ENCODE measurements at regions not wholly inside any gene's neighbourhood (a gene's known extent, or its start where the extent isn't known, plus 50 kb on each side); places are given as distances from the start of the nearest gene placed in this dataset.

DNA sequence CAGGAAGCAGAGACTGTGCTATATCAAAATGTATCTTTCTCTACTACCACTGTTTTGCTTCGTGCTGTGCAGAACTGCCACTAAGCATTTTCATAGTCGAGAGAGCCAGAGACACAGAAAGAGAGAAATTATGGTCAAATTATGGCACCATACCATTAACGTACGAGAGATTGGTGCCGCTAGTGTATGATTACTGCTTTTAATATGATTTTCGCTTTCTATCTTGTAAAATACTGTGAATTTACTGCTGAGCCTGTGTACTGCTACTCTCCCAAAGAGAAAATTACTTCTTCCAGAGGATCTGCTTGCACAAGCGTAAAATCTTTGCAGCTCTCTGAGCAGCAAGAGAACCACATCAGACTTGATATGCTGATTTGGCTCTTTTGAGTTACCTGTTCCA lies 71.1 kb upstream of the ZNF281 start (continued):
- TF ChIP-seq, protein P1, sequence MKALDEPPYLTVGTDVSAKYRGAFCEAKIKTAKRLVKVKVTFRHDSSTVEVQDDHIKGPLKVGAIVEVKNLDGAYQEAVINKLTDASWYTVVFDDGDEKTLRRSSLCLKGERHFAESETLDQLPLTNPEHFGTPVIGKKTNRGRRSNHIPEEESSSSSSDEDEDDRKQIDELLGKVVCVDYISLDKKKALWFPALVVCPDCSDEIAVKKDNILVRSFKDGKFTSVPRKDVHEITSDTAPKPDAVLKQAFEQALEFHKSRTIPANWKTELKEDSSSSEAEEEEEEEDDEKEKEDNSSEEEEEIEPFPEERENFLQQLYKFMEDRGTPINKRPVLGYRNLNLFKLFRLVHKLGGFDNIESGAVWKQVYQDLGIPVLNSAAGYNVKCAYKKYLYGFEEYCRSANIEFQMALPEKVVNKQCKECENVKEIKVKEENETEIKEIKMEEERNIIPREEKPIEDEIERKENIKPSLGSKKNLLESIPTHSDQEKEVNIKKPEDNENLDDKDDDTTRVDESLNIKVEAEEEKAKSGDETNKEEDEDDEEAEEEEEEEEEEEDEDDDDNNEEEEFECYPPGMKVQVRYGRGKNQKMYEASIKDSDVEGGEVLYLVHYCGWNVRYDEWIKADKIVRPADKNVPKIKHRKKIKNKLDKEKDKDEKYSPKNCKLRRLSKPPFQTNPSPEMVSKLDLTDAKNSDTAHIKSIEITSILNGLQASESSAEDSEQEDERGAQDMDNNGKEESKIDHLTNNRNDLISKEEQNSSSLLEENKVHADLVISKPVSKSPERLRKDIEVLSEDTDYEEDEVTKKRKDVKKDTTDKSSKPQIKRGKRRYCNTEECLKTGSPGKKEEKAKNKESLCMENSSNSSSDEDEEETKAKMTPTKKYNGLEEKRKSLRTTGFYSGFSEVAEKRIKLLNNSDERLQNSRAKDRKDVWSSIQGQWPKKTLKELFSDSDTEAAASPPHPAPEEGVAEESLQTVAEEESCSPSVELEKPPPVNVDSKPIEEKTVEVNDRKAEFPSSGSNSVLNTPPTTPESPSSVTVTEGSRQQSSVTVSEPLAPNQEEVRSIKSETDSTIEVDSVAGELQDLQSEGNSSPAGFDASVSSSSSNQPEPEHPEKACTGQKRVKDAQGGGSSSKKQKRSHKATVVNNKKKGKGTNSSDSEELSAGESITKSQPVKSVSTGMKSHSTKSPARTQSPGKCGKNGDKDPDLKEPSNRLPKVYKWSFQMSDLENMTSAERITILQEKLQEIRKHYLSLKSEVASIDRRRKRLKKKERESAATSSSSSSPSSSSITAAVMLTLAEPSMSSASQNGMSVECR (CRISPR knock-in tag; IDR thresholded peaks at IDR 0.05; ENCODE audit: borderline replicate concordance) = no peak
- TF ChIP-seq, protein P2, sequence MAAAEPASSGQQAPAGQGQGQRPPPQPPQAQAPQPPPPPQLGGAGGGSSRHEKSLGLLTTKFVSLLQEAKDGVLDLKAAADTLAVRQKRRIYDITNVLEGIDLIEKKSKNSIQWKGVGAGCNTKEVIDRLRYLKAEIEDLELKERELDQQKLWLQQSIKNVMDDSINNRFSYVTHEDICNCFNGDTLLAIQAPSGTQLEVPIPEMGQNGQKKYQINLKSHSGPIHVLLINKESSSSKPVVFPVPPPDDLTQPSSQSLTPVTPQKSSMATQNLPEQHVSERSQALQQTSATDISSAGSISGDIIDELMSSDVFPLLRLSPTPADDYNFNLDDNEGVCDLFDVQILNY (CRISPR knock-in tag; IDR thresholded peaks at IDR 0.05) = no peak
- TF ChIP-seq, protein P3, sequence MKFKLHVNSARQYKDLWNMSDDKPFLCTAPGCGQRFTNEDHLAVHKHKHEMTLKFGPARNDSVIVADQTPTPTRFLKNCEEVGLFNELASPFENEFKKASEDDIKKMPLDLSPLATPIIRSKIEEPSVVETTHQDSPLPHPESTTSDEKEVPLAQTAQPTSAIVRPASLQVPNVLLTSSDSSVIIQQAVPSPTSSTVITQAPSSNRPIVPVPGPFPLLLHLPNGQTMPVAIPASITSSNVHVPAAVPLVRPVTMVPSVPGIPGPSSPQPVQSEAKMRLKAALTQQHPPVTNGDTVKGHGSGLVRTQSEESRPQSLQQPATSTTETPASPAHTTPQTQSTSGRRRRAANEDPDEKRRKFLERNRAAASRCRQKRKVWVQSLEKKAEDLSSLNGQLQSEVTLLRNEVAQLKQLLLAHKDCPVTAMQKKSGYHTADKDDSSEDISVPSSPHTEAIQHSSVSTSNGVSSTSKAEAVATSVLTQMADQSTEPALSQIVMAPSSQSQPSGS (CRISPR knock-in tag; IDR thresholded peaks at IDR 0.05; ENCODE audit: borderline replicate concordance, low read depth) = no peak
- TF ChIP-seq, protein P4, sequence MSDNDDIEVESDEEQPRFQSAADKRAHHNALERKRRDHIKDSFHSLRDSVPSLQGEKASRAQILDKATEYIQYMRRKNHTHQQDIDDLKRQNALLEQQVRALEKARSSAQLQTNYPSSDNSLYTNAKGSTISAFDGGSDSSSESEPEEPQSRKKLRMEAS (CRISPR knock-in tag; IDR thresholded peaks at IDR 0.05) = no peak
- TF ChIP-seq, protein P5, sequence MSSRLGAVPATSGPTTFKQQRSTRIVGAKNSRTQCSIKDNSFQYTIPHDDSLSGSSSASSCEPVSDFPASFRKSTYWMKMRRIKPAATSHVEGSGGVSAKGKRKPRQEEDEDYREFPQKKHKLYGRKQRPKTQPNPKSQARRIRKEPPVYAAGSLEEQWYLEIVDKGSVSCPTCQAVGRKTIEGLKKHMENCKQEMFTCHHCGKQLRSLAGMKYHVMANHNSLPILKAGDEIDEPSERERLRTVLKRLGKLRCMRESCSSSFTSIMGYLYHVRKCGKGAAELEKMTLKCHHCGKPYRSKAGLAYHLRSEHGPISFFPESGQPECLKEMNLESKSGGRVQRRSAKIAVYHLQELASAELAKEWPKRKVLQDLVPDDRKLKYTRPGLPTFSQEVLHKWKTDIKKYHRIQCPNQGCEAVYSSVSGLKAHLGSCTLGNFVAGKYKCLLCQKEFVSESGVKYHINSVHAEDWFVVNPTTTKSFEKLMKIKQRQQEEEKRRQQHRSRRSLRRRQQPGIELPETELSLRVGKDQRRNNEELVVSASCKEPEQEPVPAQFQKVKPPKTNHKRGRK (CRISPR knock-in tag; IDR thresholded peaks at IDR 0.05; ENCODE audit: borderline replicate concordance) = no peak
- TF ChIP-seq FOXP1 (CRISPR knock-in tag; IDR thresholded peaks at IDR 0.05; ENCODE audit: borderline replicate concordance) = no peak

DNA sequence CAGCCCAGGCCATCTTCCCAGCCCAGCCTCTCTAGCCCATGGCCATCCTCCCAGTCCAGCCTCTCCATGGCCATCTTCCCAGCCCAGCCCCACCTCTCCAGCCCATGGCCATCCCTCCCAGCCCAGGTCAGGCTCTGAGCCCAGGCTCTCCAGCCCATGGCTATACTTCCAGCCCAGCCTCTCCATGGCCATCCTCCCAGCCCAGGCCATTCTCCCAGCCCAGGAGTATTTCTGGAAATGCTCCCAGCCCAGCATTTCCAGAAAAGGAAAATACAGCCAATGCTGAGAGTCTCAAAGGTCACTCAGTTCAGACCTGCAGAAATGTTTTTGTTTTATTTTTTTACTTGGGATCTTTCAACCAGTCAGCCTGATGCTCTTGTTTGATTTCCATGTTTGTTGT lies 70.0 kb upstream of the ZNF281 start:
- CTCF ChIA-PET = no interaction called here
- no peak for ATAC-seq
- POLR2A ChIA-PET = no interaction called here
- H3K4me3 Mint-ChIP-seq = no peak overlapping the region
- H3K36me3 Mint-ChIP-seq = peaks cover 19% of the 10 kb centered on the region
- H3K27ac Mint-ChIP-seq = no peak overlapping the region
- DNase-seq (ENCODE audit: low spot score) = no peak
- H3K27me3 Mint-ChIP-seq (ENCODE audit: low read depth) = peaks cover 3% of the 10 kb centered on the region; the same call in 1 of the 2 replicates
- no peaks in the 10 kb centered on the region for H3K9me3 Mint-ChIP-seq
- H3K4me1 Mint-ChIP-seq = peaks cover 20% of the 10 kb centered on the region
- TF ChIP-seq, protein P6, sequence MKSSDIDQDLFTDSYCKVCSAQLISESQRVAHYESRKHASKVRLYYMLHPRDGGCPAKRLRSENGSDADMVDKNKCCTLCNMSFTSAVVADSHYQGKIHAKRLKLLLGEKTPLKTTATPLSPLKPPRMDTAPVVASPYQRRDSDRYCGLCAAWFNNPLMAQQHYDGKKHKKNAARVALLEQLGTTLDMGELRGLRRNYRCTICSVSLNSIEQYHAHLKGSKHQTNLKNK (CRISPR knock-in tag; IDR thresholded peaks at IDR 0.05) = no peak
- TF ChIP-seq CREB1 (CRISPR knock-in tag; IDR thresholded peaks at IDR 0.05) (no peak), NR2C2 (CRISPR knock-in tag; IDR thresholded peaks at IDR 0.05) (no peak), GABPB1 (CRISPR knock-in tag; IDR thresholded peaks at IDR 0.05) (no peak), TEAD1 (CRISPR knock-in tag; IDR thresholded peaks at IDR 0.05) (no peak), GRHL2 (CRISPR knock-in tag; IDR thresholded peaks at IDR 0.05; ENCODE audit: insufficient replicate concordance, severe bottlenecking) (no peak), ZNF671 (CRISPR knock-in tag; IDR thresholded peaks at IDR 0.05) (no peak), CBFB (CRISPR knock-in tag; IDR thresholded peaks at IDR 0.05; ENCODE audit: low read depth) (no peak), ZNF263 (CRISPR knock-in tag; IDR thresholded peaks at IDR 0.05; ENCODE audit: low read depth) (no peak), NR1H2 (CRISPR knock-in tag; IDR thresholded peaks at IDR 0.05) (no peak), MXD4 (CRISPR knock-in tag; IDR thresholded peaks at IDR 0.05; ENCODE audit: borderline replicate concordance) (no peak), NFE2L1 (CRISPR knock-in tag; IDR thresholded peaks at IDR 0.05) (no peak), TP53 (CRISPR knock-in tag; IDR thresholded peaks at IDR 0.05) (no peak), ATF1 (CRISPR knock-in tag; IDR thresholded peaks at IDR 0.05) (no peak)
- TF ChIP-seq, protein P7, sequence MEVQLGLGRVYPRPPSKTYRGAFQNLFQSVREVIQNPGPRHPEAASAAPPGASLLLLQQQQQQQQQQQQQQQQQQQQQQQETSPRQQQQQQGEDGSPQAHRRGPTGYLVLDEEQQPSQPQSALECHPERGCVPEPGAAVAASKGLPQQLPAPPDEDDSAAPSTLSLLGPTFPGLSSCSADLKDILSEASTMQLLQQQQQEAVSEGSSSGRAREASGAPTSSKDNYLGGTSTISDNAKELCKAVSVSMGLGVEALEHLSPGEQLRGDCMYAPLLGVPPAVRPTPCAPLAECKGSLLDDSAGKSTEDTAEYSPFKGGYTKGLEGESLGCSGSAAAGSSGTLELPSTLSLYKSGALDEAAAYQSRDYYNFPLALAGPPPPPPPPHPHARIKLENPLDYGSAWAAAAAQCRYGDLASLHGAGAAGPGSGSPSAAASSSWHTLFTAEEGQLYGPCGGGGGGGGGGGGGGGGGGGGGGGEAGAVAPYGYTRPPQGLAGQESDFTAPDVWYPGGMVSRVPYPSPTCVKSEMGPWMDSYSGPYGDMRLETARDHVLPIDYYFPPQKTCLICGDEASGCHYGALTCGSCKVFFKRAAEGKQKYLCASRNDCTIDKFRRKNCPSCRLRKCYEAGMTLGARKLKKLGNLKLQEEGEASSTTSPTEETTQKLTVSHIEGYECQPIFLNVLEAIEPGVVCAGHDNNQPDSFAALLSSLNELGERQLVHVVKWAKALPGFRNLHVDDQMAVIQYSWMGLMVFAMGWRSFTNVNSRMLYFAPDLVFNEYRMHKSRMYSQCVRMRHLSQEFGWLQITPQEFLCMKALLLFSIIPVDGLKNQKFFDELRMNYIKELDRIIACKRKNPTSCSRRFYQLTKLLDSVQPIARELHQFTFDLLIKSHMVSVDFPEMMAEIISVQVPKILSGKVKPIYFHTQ (CRISPR knock-in tag; IDR thresholded peaks at IDR 0.05) = no peak
- TF ChIP-seq, protein P8, sequence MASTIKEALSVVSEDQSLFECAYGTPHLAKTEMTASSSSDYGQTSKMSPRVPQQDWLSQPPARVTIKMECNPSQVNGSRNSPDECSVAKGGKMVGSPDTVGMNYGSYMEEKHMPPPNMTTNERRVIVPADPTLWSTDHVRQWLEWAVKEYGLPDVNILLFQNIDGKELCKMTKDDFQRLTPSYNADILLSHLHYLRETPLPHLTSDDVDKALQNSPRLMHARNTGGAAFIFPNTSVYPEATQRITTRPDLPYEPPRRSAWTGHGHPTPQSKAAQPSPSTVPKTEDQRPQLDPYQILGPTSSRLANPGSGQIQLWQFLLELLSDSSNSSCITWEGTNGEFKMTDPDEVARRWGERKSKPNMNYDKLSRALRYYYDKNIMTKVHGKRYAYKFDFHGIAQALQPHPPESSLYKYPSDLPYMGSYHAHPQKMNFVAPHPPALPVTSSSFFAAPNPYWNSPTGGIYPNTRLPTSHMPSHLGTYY (CRISPR knock-in tag; IDR thresholded peaks at IDR 0.05) = no peak
